NCI-H146 (cell line): ENCODE measurements at regions not wholly inside any gene's neighbourhood (a gene's known extent, or its start where the extent isn't known, plus 50 kb on each side); places are given as distances from the start of the nearest gene placed in this dataset.

Source experiments
- DNase-seq: peaks from one replicate; lab custom pipeline; 2025; lab: John Stamatoyannopoulos, UW

- DNase-seq: peak; percentile 80
Observed at GRCh38 chr22:49093192-49093880, 734.3 kb downstream of the BRD1 start.

- DNase-seq: no peak
Observed at GRCh38 chr22:49092716-49093115, 735.0 kb downstream of the BRD1 start.

GRCh38 chr22:49091917-49092545, 735.6 kb downstream of the BRD1 start:
- DNase-seq: peak; percentile 52

GRCh38 chr22:49091451-49091850, 736.2 kb downstream of the BRD1 start:
- peak; percentile 59 for DNase-seq

GRCh38 chr22:49090853-49091135, 736.9 kb downstream of the BRD1 start:
- DNase-seq: peak; percentile 75

- DNase-seq: no peak
Observed at GRCh38 chr22:49090061-49090852, 737.4 kb downstream of the BRD1 start.

GRCh38 chr22:49088801-49089791, 738.6 kb downstream of the BRD1 start:
- DNase-seq: no peak

- no peak for DNase-seq
Observed at GRCh38 chr22:49087716-49088601, 739.7 kb downstream of the BRD1 start.

GRCh38 chr22:49087198-49087597, 740.5 kb downstream of the BRD1 start:
- no peak for DNase-seq

GRCh38 chr22:49086606-49087157, 741.0 kb downstream of the BRD1 start:
- DNase-seq: no peak

GRCh38 chr22:49086181-49086580, 741.5 kb downstream of the BRD1 start:
- peak; percentile 50 for DNase-seq

- DNase-seq: peak; percentile 56
Observed at GRCh38 chr22:49084206-49084605, 743.5 kb downstream of the BRD1 start.

- DNase-seq: no peak
Observed at GRCh38 chr22:49083607-49084006, 744.1 kb downstream of the BRD1 start.

GRCh38 chr22:49082451-49082850, 745.2 kb downstream of the BRD1 start:
- no peak for DNase-seq

GRCh38 chr22:49081926-49082325, 745.7 kb downstream of the BRD1 start:
- no peak for DNase-seq

- DNase-seq: no peak
Observed at GRCh38 chr22:49081261-49081666, 746.4 kb downstream of the BRD1 start.

- no peak for DNase-seq
Observed at GRCh38 chr22:49080631-49081030, 747.0 kb downstream of the BRD1 start.

GRCh38 chr22:49079743-49080500, 747.8 kb downstream of the BRD1 start:
- DNase-seq: no peak

GRCh38 chr22:49079027-49079725, 748.5 kb downstream of the BRD1 start:
- no peak for DNase-seq
